GM21529 (cell line): ENCODE measurements at regions not wholly inside any gene's neighbourhood (a gene's known extent, or its start where the extent isn't known, plus 50 kb on each side); places are given as distances from the start of the nearest gene placed in this dataset.

Experiments
- ATAC-seq: cut with Tn5 transposase; IDR thresholded peaks from one replicate; pipeline ENCODE4 v1.9.1; 2021; ENCODE audit not compliant: unreplicated experiment

GRCh38 chr6:155970876-155971708, 515.5 kb upstream of the NOX3 start:
- ATAC-seq = no peak

DNA sequence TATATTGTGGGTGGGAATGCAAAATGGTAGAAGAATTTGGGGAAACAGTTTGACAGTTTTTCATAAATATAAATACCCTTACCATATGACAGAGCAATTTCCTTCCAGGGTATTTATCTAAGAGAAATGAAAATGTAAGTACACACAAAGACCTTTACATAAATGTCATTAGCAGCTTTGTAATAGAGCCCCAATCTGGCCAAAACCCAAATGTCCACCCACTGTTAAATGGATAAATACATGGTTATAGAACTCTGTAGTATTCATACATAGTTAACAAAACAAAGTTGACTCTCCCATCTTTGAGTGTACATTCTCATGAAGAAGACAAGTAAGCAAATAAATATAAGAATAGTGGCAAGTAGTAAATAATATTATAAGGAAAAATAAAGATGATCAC, 514.8 kb upstream of the NOX3 start:
- no peak for ATAC-seq

GRCh38 chr6:155968921-155969320, 513.3 kb upstream of the NOX3 start:
- no peak for ATAC-seq

GRCh38 chr6:155967322-155967721, 511.7 kb upstream of the NOX3 start:
- no peak for ATAC-seq

DNA sequence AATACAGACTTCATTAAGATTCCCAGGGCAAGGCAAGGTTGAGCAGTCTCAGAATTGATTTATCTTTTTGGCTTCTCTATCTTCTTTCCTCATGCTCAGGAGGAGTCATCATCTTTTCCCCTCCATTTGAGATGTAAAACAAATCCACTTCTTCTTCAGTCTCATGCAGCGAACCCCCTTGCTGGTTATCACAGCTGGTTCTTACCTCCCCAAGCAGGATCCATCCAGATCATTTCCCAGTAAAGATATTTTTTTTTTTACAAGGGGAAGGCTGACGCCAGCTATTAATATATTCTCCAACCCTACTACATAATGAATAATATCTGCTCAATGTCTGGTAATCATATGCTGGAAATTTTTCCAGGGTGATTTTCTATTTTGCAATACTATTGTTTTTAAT, 508.9 kb upstream of the NOX3 start:
- ATAC-seq = no peak

GRCh38 chr6:155962276-155962675, 506.6 kb upstream of the NOX3 start:
- no peak for ATAC-seq

- no peak for ATAC-seq
Observed at GRCh38 chr6:155959898-155960495, 504.4 kb upstream of the NOX3 start.

- ATAC-seq = no peak
Observed at GRCh38 chr6:155958550-155958949, 502.9 kb upstream of the NOX3 start.

DNA sequence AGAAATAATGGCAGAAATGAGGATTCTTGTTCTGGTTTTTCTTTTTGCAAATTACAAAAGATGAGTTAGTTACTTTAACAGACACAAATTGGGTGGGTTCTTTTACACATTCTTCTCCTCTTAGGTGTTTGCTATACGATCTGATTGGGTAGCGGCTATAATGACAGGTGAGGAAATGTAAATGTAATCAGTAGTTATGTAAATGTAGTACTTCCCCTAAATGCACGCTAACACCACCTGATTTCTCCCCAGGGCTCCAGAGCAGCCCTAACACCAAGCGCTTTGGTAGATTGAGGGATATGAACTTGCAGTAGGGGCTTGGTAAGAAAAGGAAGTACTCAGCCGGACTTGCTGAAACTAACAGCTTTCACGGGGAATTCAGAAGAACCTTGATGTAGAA, 499.4 kb upstream of the NOX3 start:
- no peak for ATAC-seq

- ATAC-seq = no peak
Observed at GRCh38 chr6:155954149-155954548, 498.5 kb upstream of the NOX3 start.

DNA sequence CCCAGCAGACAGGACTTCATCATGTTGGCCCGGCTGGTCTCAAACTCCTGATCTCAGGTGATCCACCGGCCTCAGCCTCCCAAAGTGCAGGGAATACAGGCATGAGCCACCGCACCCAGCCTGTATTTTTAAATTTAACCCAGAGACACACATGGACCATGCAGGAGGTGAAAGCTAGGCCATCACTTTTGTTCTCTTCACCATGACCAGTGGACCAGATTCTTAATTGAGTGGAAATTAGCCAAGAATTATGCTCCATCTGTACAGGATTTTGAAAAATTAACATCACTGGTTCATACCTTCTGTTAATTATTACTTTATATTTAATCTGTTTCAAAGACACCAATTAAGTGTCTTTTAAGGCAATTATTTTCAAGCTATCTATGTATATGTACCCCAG, 493.6 kb upstream of the NOX3 start:
- no peak for ATAC-seq

- no peak for ATAC-seq
Observed at GRCh38 chr6:155946860-155947259, 491.2 kb upstream of the NOX3 start.

- no peak for ATAC-seq
Observed at GRCh38 chr6:155943635-155944034, 488.0 kb upstream of the NOX3 start.

- ATAC-seq = no peak
Observed at GRCh38 chr6:155939253-155939652, 483.6 kb upstream of the NOX3 start.

DNA sequence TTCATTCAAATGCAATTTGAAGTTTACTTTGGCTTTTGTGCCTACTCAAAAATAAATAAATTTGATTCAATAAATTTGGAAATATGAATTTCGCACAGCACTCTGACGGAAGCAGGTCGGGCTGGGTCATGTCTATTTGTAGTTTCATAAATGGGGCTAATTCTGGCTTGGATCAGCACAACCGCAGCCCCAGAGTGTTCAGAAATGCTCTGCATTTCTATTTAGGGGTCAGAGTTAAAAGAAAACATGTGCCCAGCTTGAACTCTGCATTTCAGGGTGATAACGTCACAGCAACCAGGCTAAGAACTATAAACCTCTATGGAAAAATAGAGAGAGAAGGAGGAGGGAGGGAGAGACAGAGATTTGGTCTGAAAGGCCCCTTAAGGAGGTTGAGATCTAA, 480.9 kb upstream of the NOX3 start:
- ATAC-seq = no peak

GRCh38 chr6:155936127-155936526, 480.5 kb upstream of the NOX3 start:
- no peak for ATAC-seq

GRCh38 chr6:155916846-155917624, 461.4 kb upstream of the NOX3 start:
- ATAC-seq = no peak

GRCh38 chr6:155915651-155916050, 460.0 kb upstream of the NOX3 start:
- ATAC-seq = no peak

DNA sequence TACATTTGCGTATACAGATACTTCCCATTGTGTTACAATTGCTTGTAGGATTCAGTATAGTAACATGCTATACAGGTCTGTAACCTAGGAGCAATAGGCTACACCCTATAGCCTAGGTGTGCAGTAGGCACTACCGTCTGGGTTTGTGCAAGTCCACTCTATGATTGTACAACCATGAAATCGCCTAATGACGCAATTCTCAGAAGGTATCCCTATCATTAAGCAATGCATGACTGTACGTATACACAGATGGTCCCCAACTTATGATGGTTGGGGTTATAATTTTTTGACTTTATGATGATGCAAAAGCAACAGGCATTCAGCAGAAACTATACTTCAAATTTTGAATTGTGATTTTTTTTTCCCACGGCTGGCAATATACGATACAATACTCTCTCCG, 458.2 kb upstream of the NOX3 start:
- no peak for ATAC-seq

- ATAC-seq = no peak
Observed at GRCh38 chr6:155909710-155910109, 454.1 kb upstream of the NOX3 start.

- no peak for ATAC-seq
Observed at GRCh38 chr6:155895641-155896040, 440.0 kb upstream of the NOX3 start.

GRCh38 chr6:155894758-155895157, 439.1 kb upstream of the NOX3 start:
- ATAC-seq = no peak
